ENCODE measurements at regions not wholly inside any gene's neighbourhood (a gene's known extent, or its start where the extent isn't known, plus 50 kb on each side); places are given as distances from the start of the nearest gene placed in this dataset.
A peak's percentile ranks its signal among the peaks of the same experiment; 100 is the strongest.

GRCh38 chr10:90577569-90577968, 280.3 kb downstream of the HTR7 start:
- no peaks in the 10 kb centered on the region for H3K4me1 Mint-ChIP-seq (ENCODE audit: unreplicated experiment)
- no peaks in the 10 kb centered on the region for H3K36me3 Mint-ChIP-seq (ENCODE audit: low read depth, unreplicated experiment)
- no peak for TF ChIP-seq CTCF (IDR thresholded peaks at IDR 0.05; ENCODE audit: unreplicated experiment)
- DNase-seq (ENCODE audit: low spot score) = no peak
- no peaks in the 10 kb centered on the region for H3K27me3 Mint-ChIP-seq (ENCODE audit: unreplicated experiment)
- no peaks in the 10 kb centered on the region for H3K9me3 Mint-ChIP-seq (ENCODE audit: unreplicated experiment)
- H3K27ac Mint-ChIP-seq (ENCODE audit: unreplicated experiment) = no peak overlapping the region
- H3K4me3 Mint-ChIP-seq (ENCODE audit: unreplicated experiment) = no peak overlapping the region

GRCh38 chr10:90579602-90580242, 278.1 kb downstream of the HTR7 start:
- no peak overlapping the region for H3K27ac Mint-ChIP-seq (ENCODE audit: unreplicated experiment)

GRCh38 chr10:90583416-90583815, 274.4 kb downstream of the HTR7 start:
- no peak overlapping the region for H3K4me3 Mint-ChIP-seq (ENCODE audit: unreplicated experiment)
- no peak for DNase-seq (ENCODE audit: low spot score)
- no peak for TF ChIP-seq CTCF (IDR thresholded peaks at IDR 0.05; ENCODE audit: unreplicated experiment)
- H3K27ac Mint-ChIP-seq (ENCODE audit: unreplicated experiment) = no peak overlapping the region
- H3K27me3 Mint-ChIP-seq (ENCODE audit: unreplicated experiment) = peaks cover 2% of the 10 kb centered on the region
- H3K9me3 Mint-ChIP-seq (ENCODE audit: unreplicated experiment) = no peaks in the 10 kb centered on the region
- peaks cover 6% of the 10 kb centered on the region for H3K4me1 Mint-ChIP-seq (ENCODE audit: unreplicated experiment)
- no peaks in the 10 kb centered on the region for H3K36me3 Mint-ChIP-seq (ENCODE audit: low read depth, unreplicated experiment)

More at GRCh38 chr10:90579602-90580242, 278.1 kb downstream of the HTR7 start:
- Mint-ChIP-seq H3K4me3 (ENCODE audit: unreplicated experiment) (no peak overlapping the region), H3K4me1 (ENCODE audit: unreplicated experiment) (no peaks in the 10 kb centered on the region), H3K9me3 (ENCODE audit: unreplicated experiment) (no peaks in the 10 kb centered on the region), H3K27me3 (ENCODE audit: unreplicated experiment) (no peaks in the 10 kb centered on the region), H3K36me3 (ENCODE audit: low read depth, unreplicated experiment) (no peaks in the 10 kb centered on the region)
- peak; percentile 9 for DNase-seq (ENCODE audit: low spot score)
- peak; percentile 18 for TF ChIP-seq CTCF (IDR thresholded peaks at IDR 0.05; ENCODE audit: unreplicated experiment)

- Mint-ChIP-seq H3K27ac (ENCODE audit: unreplicated experiment) (no peak overlapping the region), H3K36me3 (ENCODE audit: low read depth, unreplicated experiment) (no peaks in the 10 kb centered on the region), H3K9me3 (ENCODE audit: unreplicated experiment) (no peaks in the 10 kb centered on the region), H3K4me1 (ENCODE audit: unreplicated experiment) (peaks cover 14% of the 10 kb centered on the region), H3K4me3 (ENCODE audit: unreplicated experiment) (no peak overlapping the region), H3K27me3 (ENCODE audit: unreplicated experiment) (peaks cover 2% of the 10 kb centered on the region)
- TF ChIP-seq CTCF (IDR thresholded peaks at IDR 0.05; ENCODE audit: unreplicated experiment) = no peak
- no peak for DNase-seq (ENCODE audit: low spot score)
Observed at GRCh38 chr10:90587081-90587491, 270.8 kb downstream of the HTR7 start.

GRCh38 chr10:90587561-90587960, 270.3 kb downstream of the HTR7 start:
- peaks cover 17% of the 10 kb centered on the region for H3K4me1 Mint-ChIP-seq (ENCODE audit: unreplicated experiment)
- TF ChIP-seq CTCF (IDR thresholded peaks at IDR 0.05; ENCODE audit: unreplicated experiment) = no peak
- H3K9me3 Mint-ChIP-seq (ENCODE audit: unreplicated experiment) = no peaks in the 10 kb centered on the region
- DNase-seq (ENCODE audit: low spot score) = no peak
- no peak overlapping the region for H3K4me3 Mint-ChIP-seq (ENCODE audit: unreplicated experiment)
- no peak overlapping the region for H3K27ac Mint-ChIP-seq (ENCODE audit: unreplicated experiment)
- H3K36me3 Mint-ChIP-seq (ENCODE audit: low read depth, unreplicated experiment) = no peaks in the 10 kb centered on the region
- peaks cover 2% of the 10 kb centered on the region for H3K27me3 Mint-ChIP-seq (ENCODE audit: unreplicated experiment)

Measured in endothelial cell (in vitro differentiated cells).